Fibroblast of mammary gland (primary cell): ENCODE measurements at regions not wholly inside any gene's neighbourhood (a gene's known extent, or its start where the extent isn't known, plus 50 kb on each side); places are given as distances from the start of the nearest gene placed in this dataset.
"Not testable (repeated sequence)": the region's sequence is repeated elsewhere in the genome, so short reads cannot be mapped to it uniquely, and the experiment has no call there.

Experiments used
- DNase-seq: peaks from one replicate; pipeline ENCODE4 v3.0.0-alpha.2; 2010; ENCODE audit warnings: low read depth
- H3K4me3 ChIP-seq: 2 replicates; pipeline ENCODE4 v1.5.1; 2011; ENCODE audit warnings: low read depth, mild to moderate bottlenecking, low read length, moderate library complexity; ENCODE audit not compliant: control insufficient read depth
- TF ChIP-seq, protein P1 (sequence below): conservative IDR thresholded peaks from 2 replicates; pipeline ENCODE4 v1.5.1; 2011; ENCODE audit warnings: low read depth, low read length, inconsistent platforms; ENCODE audit not compliant: control insufficient read depth, insufficient read depth

DNA sequence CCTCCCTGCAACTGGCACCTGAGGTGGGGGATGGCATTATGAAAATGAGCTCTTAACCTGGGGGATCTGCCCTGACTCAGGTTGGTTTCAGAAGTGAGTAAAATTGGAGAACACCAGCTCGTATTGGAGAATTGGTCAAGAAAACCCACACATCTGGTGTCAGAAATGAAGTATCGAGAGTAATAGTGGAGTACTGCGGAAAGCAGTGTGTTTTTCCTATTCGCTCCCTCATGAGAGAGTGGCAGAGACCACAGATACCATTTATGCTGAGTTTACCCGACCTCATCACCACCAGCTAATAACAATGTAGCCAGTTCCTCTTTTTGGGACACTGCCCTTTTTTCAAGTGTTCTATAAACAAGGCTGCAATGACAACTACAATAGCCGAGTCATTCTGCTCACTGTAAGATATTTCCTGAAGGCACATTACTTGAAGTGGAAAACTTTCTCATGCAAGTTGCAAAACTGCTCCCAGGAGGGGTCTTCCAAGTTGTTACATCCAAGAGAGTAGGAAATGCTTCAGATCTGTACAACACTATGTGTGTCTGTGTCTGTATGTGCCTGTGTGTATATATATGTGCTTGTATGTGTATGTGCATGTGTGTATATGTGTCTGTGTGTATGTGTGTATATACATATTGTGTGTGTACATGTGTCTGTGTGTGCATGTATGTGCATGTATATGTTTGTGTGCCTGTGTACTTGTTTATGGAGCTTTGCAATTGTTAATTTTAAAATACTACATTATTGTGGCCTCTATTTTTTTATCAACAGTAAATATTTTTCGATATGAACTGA lies 106.0 kb upstream of the CST7 start:
- no peak overlapping the region for H3K4me3 ChIP-seq
- DNase-seq = no peak
- TF ChIP-seq, protein P1, sequence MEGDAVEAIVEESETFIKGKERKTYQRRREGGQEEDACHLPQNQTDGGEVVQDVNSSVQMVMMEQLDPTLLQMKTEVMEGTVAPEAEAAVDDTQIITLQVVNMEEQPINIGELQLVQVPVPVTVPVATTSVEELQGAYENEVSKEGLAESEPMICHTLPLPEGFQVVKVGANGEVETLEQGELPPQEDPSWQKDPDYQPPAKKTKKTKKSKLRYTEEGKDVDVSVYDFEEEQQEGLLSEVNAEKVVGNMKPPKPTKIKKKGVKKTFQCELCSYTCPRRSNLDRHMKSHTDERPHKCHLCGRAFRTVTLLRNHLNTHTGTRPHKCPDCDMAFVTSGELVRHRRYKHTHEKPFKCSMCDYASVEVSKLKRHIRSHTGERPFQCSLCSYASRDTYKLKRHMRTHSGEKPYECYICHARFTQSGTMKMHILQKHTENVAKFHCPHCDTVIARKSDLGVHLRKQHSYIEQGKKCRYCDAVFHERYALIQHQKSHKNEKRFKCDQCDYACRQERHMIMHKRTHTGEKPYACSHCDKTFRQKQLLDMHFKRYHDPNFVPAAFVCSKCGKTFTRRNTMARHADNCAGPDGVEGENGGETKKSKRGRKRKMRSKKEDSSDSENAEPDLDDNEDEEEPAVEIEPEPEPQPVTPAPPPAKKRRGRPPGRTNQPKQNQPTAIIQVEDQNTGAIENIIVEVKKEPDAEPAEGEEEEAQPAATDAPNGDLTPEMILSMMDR = no peak

- H3K4me3 ChIP-seq = no peak overlapping the region
- TF ChIP-seq, protein P1 = no peak
- no peak for DNase-seq
Measured at GRCh38 chr20:24850176-24850575, 98.9 kb upstream of the CST7 start.

- no peak for DNase-seq
- H3K4me3 ChIP-seq = no peak overlapping the region
- TF ChIP-seq, protein P1 = no peak
Measured at GRCh38 chr20:24851346-24852019, 97.6 kb upstream of the CST7 start.

DNA sequence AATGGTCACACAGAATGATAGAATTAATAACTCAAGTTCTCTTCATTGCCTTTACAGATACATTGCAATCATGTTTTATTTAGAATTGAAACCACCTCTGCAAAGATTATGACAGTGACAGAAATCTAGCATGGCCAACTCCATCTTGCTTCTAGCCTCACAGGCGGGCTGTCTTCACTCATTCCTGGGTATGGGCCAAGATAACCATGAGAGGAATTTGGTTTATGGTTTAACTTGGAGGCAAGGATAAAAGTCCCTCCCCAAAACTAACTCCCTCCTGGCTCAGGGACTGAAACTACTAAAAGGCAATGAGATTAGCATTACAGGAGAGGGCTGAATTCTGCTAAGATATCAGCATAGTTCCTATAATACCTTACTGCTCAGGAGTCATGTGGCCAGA lies 95.2 kb upstream of the CST7 start:
- no peak for DNase-seq
- TF ChIP-seq, protein P1 = no peak
- H3K4me3 ChIP-seq = no peak overlapping the region

GRCh38 chr20:24855848-24856247 lies 93.2 kb upstream of the CST7 start:
- TF ChIP-seq, protein P1 = no peak
- no peak overlapping the region for H3K4me3 ChIP-seq
- no peak for DNase-seq

DNA sequence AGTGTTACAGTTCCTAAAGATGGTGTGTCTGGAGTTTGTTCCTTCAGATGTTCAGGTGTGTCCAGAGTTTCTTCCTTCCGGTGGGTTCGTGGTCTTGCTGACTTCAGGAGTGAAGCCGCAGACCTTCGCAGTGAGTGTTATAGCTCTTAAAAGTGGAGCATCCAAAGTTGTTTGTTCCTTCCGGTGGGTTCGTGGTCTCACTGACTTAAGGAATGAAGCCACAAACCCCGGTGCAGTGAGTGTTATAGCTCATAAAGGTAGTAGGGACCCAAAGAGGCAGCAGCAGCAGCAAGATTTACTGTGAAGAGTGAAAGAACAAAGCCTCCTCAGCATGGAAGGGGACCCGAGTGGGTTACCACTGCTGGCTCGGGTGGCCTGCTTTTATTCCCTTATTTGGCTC lies 90.6 kb upstream of the CST7 start:
- H3K4me3 ChIP-seq, DNase-seq: not testable (repeated sequence)

- no peak overlapping the region for H3K4me3 ChIP-seq
- TF ChIP-seq, protein P1 = no peak
- no peak for DNase-seq
Measured at GRCh38 chr20:24859539-24859938, 89.5 kb upstream of the CST7 start.
